ENCODE measurements at regions not wholly inside any gene's neighbourhood (a gene's known extent, or its start where the extent isn't known, plus 50 kb on each side); places are given as distances from the start of the nearest gene placed in this dataset.

DNA sequence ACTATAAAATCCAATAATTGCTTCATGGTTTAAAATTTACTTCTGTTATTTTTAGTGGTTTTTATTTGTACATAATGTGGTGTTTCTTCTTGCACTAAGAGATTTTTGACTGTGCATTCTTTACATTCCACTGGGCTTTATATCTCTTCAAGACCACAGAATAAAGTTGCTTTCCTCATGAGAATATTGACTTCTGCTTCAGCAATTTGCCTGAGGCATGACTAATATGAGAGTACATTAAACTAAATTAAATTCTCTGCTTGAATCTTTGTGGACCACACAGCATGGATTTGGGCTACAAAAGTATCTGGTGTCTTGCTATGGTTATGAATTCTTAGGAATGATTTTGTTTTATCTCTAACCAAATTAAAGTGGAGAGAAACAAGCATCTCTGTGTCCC lies 1463.4 kb upstream of the PCDH20 start:
- no peak for TF ChIP-seq GATA3 (IDR thresholded peaks at IDR 0.05; ENCODE audit: low read depth, low read length)
- no peak for TF ChIP-seq GATA2 (IDR thresholded peaks at IDR 0.05; ENCODE audit: low read depth, low read length)

DNA sequence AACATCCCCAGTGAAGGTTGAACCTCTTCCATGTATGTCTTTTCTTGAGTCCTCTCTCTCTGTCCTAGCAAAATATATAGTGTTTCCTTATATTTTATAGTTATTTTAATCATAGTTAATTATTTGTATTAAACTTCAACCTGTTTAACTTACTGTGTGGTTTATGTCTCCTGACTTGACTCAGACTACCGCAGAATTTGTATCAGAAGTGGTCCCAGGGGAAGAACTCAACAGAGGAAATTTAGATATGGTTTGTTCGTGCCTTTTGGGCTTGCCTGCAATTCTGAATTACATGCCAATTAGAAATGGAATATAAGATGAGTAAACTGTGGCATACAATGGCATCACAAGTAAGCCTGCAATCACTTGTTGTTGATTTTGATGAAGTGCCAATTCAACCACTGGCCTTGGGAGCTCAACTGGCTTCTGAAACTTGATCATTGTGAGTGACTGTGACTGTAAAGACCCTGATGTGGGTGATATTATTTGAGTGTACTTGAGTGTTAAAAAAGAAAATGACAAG lies 1459.5 kb upstream of the PCDH20 start:
- TF ChIP-seq GATA3 (IDR thresholded peaks at IDR 0.05; ENCODE audit: low read depth, low read length) (no peak), GATA2 (IDR thresholded peaks at IDR 0.05; ENCODE audit: low read depth, low read length) (no peak)

DNA sequence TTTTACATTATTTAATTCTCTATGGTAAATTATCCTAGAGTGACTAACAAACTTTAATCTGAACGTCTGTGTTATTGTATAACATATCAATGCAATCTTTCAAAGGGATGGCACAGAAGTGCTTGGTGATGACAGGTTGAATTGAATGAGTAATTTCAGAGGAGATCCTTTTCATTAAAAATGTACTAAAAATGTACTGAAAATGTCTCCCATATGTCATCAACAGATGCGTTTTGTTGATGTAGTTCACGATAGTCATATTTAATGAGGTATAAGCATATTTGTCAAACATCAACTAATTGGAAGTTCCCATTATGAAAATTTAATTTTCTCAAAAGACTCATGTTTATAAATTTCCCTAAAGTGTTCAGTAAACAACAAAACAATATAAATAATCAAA lies 1434.7 kb upstream of the PCDH20 start:
- TF ChIP-seq GATA2 (IDR thresholded peaks at IDR 0.05; ENCODE audit: low read depth, low read length) = no peak
- TF ChIP-seq GATA3 (IDR thresholded peaks at IDR 0.05; ENCODE audit: low read depth, low read length) = no peak

DNA sequence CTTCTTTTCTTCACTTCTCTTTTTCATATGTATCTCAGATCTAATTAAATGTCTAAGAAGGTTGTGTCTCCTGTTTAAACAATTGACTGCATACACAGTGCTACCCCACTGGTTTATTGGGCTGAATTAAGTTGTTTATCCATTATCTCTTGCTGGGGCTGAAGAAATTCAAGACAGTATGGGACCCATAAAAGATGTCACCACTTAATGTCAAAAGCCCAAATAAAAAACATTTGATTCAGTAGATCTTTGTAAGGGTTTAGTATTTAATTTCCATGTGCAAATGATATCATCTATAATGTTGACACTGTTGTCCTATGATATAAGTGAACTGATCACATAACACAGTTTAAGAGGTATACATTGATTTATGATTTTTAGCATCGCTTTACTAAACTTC lies 1431.9 kb upstream of the PCDH20 start:
- TF ChIP-seq GATA3 (IDR thresholded peaks at IDR 0.05; ENCODE audit: low read depth, low read length) (no peak), GATA2 (IDR thresholded peaks at IDR 0.05; ENCODE audit: low read depth, low read length) (no peak)

DNA sequence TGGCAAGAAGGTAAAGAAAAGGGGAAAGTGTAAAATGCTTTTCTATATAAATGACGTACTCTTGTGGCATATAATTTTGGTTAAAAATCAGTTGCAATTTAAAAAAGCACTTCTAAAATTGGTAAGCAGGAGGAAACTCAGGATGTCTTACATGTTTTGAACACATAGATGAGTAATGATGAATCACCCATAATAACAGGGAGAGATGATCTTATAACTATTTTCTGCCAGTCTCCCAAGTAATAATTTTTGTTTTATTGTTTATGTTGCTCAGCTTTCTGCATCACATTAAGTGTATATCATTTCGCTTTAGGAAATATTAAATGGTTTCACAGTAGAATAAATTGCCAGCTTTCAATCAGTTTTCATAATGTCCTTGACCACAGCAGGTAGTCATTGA lies 1430.7 kb upstream of the PCDH20 start:
- no peak for TF ChIP-seq GATA3 (IDR thresholded peaks at IDR 0.05; ENCODE audit: low read depth, low read length)
- TF ChIP-seq GATA2 (IDR thresholded peaks at IDR 0.05; ENCODE audit: low read depth, low read length) = no peak

DNA sequence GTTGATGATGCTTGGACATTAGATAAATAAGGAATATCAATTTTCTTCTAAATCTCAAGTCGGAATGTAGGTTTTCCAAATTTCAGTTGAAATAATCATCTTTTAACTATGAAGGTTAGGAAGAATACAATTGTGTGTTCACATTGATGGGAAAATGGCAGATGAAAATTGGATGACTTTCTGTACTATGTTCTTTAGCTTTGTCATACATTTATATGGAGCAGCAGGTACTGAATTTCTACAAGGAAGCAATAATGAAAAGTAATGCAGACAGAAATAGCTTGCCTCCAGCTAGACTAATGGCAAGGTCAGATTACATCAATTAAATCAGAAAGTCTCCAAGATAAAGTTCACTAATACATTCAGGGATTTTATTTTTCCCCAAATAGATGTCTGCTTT lies 1423.7 kb upstream of the PCDH20 start:
- TF ChIP-seq GATA2 (IDR thresholded peaks at IDR 0.05; ENCODE audit: low read depth, low read length) (no peak), GATA3 (IDR thresholded peaks at IDR 0.05; ENCODE audit: low read depth, low read length) (no peak)

DNA sequence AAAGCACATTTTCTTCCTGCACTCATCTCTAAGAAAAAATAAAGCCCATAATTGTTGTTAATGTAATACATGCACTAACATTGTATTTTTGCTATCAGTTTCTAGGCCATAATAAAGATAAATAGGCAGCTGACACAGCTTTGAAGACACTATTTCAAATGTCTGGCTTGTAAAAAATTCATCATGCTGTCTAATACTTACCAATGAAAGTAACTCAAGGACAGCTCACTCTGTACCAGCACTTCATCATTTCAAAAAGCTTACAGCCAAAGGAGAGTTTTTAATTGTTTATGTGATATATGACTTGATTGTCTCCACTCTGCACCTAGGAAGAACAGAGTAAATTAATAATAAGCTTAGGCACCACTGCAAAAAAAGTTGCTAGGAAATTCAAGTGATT lies 1423.3 kb upstream of the PCDH20 start:
- TF ChIP-seq GATA2 (IDR thresholded peaks at IDR 0.05; ENCODE audit: low read depth, low read length) = no peak
- no peak for TF ChIP-seq GATA3 (IDR thresholded peaks at IDR 0.05; ENCODE audit: low read depth, low read length)

DNA sequence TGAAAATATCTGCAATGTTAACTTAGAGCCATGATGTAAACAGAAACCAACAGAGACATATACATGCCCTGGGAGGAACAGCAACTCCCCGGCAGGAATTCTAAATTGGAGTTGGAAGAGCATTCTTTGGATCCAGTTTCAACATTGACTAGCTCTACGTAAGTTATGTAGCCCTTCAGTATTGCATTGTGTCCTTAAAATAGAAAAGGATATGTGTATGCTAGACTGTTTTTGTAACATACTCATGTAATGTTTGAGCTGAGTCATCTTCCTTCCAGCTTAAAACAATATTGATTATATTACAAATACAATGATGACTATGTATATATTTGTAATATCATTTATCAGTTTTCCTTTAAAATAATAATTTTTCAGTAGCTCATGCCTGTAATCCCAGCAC lies 1422.2 kb upstream of the PCDH20 start:
- no peak for TF ChIP-seq GATA2 (IDR thresholded peaks at IDR 0.05; ENCODE audit: low read depth, low read length)
- no peak for TF ChIP-seq GATA3 (IDR thresholded peaks at IDR 0.05; ENCODE audit: low read depth, low read length)

DNA sequence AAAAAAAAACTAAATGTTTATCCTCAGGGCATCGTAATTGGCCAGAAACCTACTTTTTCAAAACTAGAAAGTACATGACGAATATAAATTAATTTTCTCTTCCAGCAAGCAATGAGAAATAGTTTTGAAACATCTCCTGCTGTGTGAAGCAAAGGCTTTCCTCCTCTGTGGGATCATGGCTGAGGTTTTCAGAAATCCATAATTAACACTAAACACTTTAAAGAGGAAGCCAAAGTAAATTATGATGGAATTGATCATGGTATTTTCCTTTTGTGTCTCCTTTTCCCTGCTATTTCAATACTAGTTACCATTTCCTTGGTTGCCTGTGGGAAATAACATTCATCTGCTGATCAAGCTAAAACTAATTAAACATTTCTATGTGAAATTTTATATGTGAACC lies 1413.8 kb upstream of the PCDH20 start:
- TF ChIP-seq GATA2 (IDR thresholded peaks at IDR 0.05; ENCODE audit: low read depth, low read length) (no peak), GATA3 (IDR thresholded peaks at IDR 0.05; ENCODE audit: low read depth, low read length) (no peak)

DNA sequence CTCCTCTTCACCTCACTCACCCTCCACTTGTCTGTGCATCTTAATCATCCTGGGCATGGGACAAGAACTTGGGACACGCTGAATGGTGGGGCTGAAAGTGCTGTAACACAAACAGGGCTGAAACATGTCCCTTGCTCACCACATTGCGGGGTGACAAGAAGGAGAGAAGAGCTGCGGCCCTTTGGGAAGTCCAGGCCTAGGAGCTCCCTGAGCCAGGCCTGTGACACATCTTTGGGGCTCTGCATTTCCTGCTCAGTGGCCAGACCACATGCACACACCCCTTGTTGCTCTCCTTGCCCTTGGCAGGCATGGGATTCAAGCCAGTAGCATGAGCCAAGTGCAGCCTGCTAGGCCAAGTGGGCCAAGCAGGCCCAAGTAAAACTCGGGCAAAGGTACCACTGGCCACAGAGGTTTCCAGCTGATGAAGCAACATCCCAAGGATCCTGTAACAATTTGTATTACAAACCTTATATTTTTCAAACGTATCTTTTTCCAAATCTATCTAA lies 1384.3 kb upstream of the PCDH20 start:
- TF ChIP-seq GATA3 (IDR thresholded peaks at IDR 0.05; ENCODE audit: low read depth, low read length) = no peak
- no peak for TF ChIP-seq GATA2 (IDR thresholded peaks at IDR 0.05; ENCODE audit: low read depth, low read length)

DNA sequence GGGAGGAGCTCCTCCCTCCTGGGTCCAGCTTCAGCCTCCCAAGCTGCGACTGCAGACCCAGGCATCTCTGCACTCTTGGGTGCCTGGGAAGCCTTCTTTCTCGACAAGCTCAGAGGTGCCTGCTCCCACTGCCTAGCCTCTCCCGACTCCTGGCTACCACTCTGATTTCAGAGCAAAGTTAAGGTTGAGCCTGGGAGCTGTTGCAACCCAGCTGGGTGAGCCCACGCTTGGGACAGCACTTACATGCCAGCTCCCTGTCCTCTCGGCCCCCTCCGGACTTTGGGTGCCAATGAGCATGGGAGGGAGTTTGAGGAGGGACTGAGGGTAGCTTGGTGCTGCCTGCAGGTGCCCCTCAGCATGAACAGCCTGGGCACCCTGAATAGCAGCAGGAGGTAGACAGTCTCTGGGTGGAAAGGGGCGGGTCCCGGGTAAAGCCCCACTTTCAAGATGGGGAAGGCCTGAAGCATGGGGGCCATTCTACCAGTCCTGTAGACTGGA lies 1383.4 kb upstream of the PCDH20 start:
- no peak for TF ChIP-seq GATA2 (IDR thresholded peaks at IDR 0.05; ENCODE audit: low read depth, low read length)
- TF ChIP-seq GATA3 (IDR thresholded peaks at IDR 0.05; ENCODE audit: low read depth, low read length) = no peak

DNA sequence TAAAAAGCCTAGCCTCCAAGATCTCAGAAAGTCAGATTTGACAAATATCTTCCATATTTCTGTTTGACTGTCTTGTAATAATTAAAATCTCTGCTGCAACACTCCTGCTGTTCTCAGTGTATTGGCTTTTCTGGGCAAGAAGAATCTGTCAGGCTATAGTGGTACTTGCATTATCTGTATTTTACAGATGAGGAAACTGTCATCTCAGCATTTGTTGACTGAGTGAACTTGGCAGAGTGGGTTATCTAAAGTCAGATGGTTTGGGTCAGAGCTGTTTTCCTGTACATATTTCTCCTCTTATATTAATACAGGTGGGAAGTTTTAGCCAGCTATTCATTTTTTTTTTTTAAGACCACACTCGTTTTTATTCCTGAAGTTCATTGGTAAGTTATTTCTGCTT lies 1378.2 kb upstream of the PCDH20 start:
- no peak for TF ChIP-seq GATA3 (IDR thresholded peaks at IDR 0.05; ENCODE audit: low read depth, low read length)
- TF ChIP-seq GATA2 (IDR thresholded peaks at IDR 0.05; ENCODE audit: low read depth, low read length) = no peak

DNA sequence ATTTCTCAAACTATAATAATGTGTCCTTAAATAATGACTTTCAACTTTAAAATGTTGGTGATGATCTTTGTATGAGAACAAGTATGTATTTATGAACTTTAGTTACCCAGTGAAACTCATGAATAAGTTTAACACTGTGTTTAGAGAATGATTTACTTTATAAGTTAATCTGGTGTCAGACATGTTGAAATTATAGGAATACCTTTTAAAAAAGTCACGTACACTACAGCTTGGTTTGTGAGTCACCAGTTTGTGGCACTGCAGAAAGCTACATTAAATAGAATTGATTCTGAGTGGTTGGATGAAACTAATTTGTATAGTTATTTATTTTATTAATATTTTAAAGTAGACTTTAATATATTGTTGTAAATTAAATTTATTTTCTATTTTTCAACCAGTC lies 1366.2 kb upstream of the PCDH20 start:
- TF ChIP-seq GATA3 (IDR thresholded peaks at IDR 0.05; ENCODE audit: low read depth, low read length) = no peak
- TF ChIP-seq GATA2 (IDR thresholded peaks at IDR 0.05; ENCODE audit: low read depth, low read length) = no peak

DNA sequence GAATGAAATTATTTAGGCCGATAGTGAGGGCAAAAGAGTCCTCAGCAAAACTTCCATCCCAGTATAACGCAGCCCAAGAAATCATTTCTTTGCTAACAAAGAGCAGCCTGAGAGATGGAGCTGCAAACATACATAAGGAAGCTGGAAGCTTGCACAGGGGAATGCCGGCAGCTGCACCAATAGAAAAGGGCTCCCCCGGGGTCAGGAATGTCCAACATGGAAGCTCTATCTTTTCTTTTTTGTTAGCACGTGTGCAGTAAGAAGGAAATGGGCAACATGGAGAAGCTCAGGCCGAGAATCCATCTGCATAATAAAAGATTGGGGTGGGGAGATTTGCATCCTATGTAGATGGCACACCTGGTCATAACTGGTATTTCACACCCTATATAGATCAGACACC lies 1363.5 kb upstream of the PCDH20 start:
- TF ChIP-seq GATA3 (IDR thresholded peaks at IDR 0.05; ENCODE audit: low read depth, low read length) = no peak
- TF ChIP-seq GATA2 (IDR thresholded peaks at IDR 0.05; ENCODE audit: low read depth, low read length) = no peak

DNA sequence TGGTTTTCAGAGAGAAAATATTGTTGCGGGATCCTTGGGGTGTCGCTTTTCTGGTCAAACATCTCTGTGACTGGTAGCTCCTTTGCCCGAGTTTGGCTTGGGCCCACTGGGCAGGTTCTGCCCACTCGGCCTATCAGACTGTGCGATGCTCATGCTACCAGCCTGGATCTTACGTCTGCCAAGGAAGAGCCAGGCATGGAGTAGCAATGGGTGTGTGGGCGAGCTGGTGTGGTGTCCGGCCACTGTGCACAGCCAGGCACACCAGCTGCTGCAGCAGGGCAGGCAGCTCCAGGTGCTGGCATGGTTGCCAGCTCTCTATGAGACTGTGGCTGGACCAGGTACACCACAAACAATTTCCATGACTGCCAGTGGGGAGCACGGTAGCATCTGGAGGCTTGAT lies 1351.8 kb upstream of the PCDH20 start:
- TF ChIP-seq GATA3 (IDR thresholded peaks at IDR 0.05; ENCODE audit: low read depth, low read length) = no peak
- no peak for TF ChIP-seq GATA2 (IDR thresholded peaks at IDR 0.05; ENCODE audit: low read depth, low read length)

DNA sequence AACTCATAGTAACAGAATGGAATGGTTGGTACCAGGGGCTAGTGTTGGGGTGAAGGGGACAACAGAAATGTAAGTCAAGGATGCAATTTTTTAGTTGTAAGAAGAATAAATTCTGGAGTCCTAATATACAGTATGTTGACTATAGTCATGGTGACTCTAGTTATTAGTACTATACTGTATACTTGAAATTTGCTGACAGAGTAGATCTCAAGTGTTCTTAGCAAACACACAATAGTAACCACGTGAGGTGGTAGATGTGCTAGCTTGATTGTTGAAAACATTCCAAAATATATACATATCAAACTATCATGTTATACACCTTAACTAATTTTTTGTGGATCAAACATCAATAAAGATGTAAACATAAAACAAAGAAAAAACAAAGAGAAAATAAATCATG lies 1345.1 kb upstream of the PCDH20 start:
- TF ChIP-seq GATA2 (IDR thresholded peaks at IDR 0.05; ENCODE audit: low read depth, low read length) (no peak), GATA3 (IDR thresholded peaks at IDR 0.05; ENCODE audit: low read depth, low read length) (no peak)
